NB4 (cell line): ENCODE measurements at regions not wholly inside any gene's neighbourhood (a gene's known extent, or its start where the extent isn't known, plus 50 kb on each side); places are given as distances from the start of the nearest gene placed in this dataset.

Source experiments
- CTCF ChIP-seq: IDR thresholded peaks from one replicate; pipeline ENCODE4 v1.5.1; 2012; ENCODE audit warnings: low read depth, low read length
- MAX ChIP-seq: IDR thresholded peaks from 2 replicates; pipeline ENCODE4 v1.6.1; 2011; ENCODE audit warnings: low read depth, low read length
- MYC ChIP-seq: IDR thresholded peaks from 2 replicates; pipeline ENCODE4 v1.6.1; 2011; ENCODE audit warnings: low read depth, low read length
- POLR2A ChIP-seq: IDR thresholded peaks from 2 replicates; pipeline ENCODE4 v1.6.1; 2011; ENCODE audit warnings: mild to moderate bottlenecking; ENCODE audit not compliant: insufficient read length; ENCODE audit errors: extremely low read depth

GRCh38 chr2:150232321-150232720, 255.1 kb downstream of the RND3 start:
- TF ChIP-seq POLR2A (no peak), CTCF (no peak), MAX (no peak), MYC (no peak)
